ENCODE measurements at regions not wholly inside any gene's neighbourhood (a gene's known extent, or its start where the extent isn't known, plus 50 kb on each side); places are given as distances from the start of the nearest gene placed in this dataset.

- Histone ChIP-seq H3K4me3 (no peak overlapping the region), H3K4me2 (ENCODE audit: insufficient read depth, low read length) (no peak overlapping the region), H3K4me1 (replicated peaks in 1 of 2; ENCODE audit: control insufficient read depth in 2 of 2, insufficient read depth in 2 of 2, low read length in 2 of 2) (no peaks in the 10 kb centered on the region), H3K9me3 (replicated peaks; ENCODE audit: control insufficient read depth, insufficient read depth, low read depth, low read length) (no peaks in the 10 kb centered on the region), H3K27me3 (ENCODE audit: control insufficient read depth in 2 of 2, insufficient read depth in 2 of 2, low read length in 2 of 2) (no peaks in the 10 kb centered on the region), H3K36me3 (ENCODE audit: control insufficient read depth, insufficient read depth, low read length) (no peaks in the 10 kb centered on the region), H2AFZ (ENCODE audit: low read depth, low read length) (no peak overlapping the region), H4K20me1 (replicated peaks; ENCODE audit: control insufficient read depth, insufficient read depth, low read length) (no peaks in the 10 kb centered on the region), H3K9me1 (ENCODE audit: control insufficient read depth, insufficient read depth, low read length) (no peaks in the 10 kb centered on the region), H3K79me2 (ENCODE audit: control insufficient read depth, insufficient read depth, low read length) (no peaks in the 10 kb centered on the region), H3K9ac (ENCODE audit: insufficient read depth in 1 of 2, low read depth in 2 of 2, low read length in 2 of 2) (no peak overlapping the region), H3K27ac (ENCODE audit: extremely low read depth, low read depth, low read length) (no peak overlapping the region)
- in situ Hi-C loops (cut with MboI): no loop called here
- no peak for ATAC-seq
- no TSS peak for BruUV-seq (replicated peaks)
- DNase-seq (ENCODE audit: extremely low read depth in 1 of 4, low spot score in 3 of 4): no peak
- no peak for TF ChIP-seq MTA2 (IDR thresholded peaks at IDR 0.05; ENCODE audit: low read depth)
- intact Hi-C loops (cut with micrococcal nuclease): no loop called here
- POLR2A ChIA-PET: no interaction called here
- FAIRE-seq: no peak
- CTCF ChIA-PET (ENCODE audit: low intra/inter-chr PET ratio): no interaction called here
These were observed 80.9 kb upstream of the ADAMTS5 start for GRCh38 chr21:27047658-27048314.

DNA sequence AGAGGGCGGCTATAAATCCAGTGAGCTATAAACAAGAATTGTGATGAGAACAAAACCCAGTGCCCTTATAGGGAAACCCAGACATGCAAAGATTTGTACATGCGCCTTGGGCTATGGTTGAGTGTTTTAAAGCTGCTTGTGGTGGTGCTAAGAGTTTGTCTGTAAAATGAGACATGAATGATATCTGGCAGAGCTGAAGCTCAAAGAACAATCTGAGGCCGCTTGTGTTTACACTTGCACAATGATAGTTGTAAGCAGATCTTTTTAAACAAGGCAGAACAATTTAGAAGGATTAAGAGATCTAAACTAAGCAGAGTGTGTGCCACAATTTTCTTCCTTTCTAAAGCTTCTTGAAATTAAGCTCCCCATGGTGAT is 80.4 kb upstream of the ADAMTS5 start:
- WGBS (ENCODE audit: insufficient coverage, low coverage, missing lambda C conversion rate): 0% methylated on average over 3 of the region's 3 CpGs
- Histone ChIP-seq H3K9ac (ENCODE audit: insufficient read depth in 1 of 2, low read depth in 2 of 2, low read length in 2 of 2) (no peak overlapping the region), H2AFZ (ENCODE audit: low read depth, low read length) (no peak overlapping the region), H3K4me2 (ENCODE audit: insufficient read depth, low read length) (no peak overlapping the region), H4K20me1 (replicated peaks; ENCODE audit: control insufficient read depth, insufficient read depth, low read length) (no peaks in the 10 kb centered on the region), H3K4me3 (no peak overlapping the region), H3K27ac (ENCODE audit: extremely low read depth, low read depth, low read length) (no peak overlapping the region), H3K9me1 (ENCODE audit: control insufficient read depth, insufficient read depth, low read length) (no peaks in the 10 kb centered on the region), H3K9me3 (replicated peaks; ENCODE audit: control insufficient read depth, insufficient read depth, low read depth, low read length) (no peaks in the 10 kb centered on the region), H3K4me1 (replicated peaks in 1 of 2; ENCODE audit: control insufficient read depth in 2 of 2, insufficient read depth in 2 of 2, low read length in 2 of 2) (no peaks in the 10 kb centered on the region), H3K36me3 (ENCODE audit: control insufficient read depth, insufficient read depth, low read length) (no peaks in the 10 kb centered on the region), H3K27me3 (ENCODE audit: control insufficient read depth in 2 of 2, insufficient read depth in 2 of 2, low read length in 2 of 2) (no peaks in the 10 kb centered on the region), H3K79me2 (ENCODE audit: control insufficient read depth, insufficient read depth, low read length) (no peaks in the 10 kb centered on the region)
- intact Hi-C loops (cut with micrococcal nuclease) (no loop called here), in situ Hi-C loops (cut with MboI) (no loop called here)
- no TSS peak for BruUV-seq (replicated peaks)
- CTCF ChIA-PET (ENCODE audit: low intra/inter-chr PET ratio): no interaction called here
- ATAC-seq: no peak
- FAIRE-seq: no peak
- POLR2A ChIA-PET: no interaction called here
- no peak for TF ChIP-seq FOXJ2 (tag; IDR thresholded peaks at IDR 0.05)
- DNase-seq (ENCODE audit: extremely low read depth in 1 of 4, low spot score in 3 of 4): no peak
